Fibroblast of lung (primary cell): ENCODE measurements at regions not wholly inside any gene's neighbourhood (a gene's known extent, or its start where the extent isn't known, plus 50 kb on each side); places are given as distances from the start of the nearest gene placed in this dataset.

ENCODE experiments used
- EZH2 ChIP-seq: IDR thresholded peaks from 2 replicates; pipeline ENCODE4 v1.5.1; 2012; ENCODE audit warnings: low read length, control low read depth, mild to moderate bottlenecking; ENCODE audit errors: missing control alignments
- TF ChIP-seq, protein P1 (sequence below), 2 donors: IDR thresholded peaks in 1 of 2; conservative IDR thresholded peaks in 1 of 2; 1 replicate in 1 of 2; 2 replicates in 1 of 2; pipeline ENCODE4 v1.5.1; 2011 to 2012; ENCODE audit warnings: low read length in 2 of 2, control low read depth in 1 of 2, inconsistent platforms in 1 of 2, low read depth in 1 of 2, mild to moderate bottlenecking in 1 of 2

DNA sequence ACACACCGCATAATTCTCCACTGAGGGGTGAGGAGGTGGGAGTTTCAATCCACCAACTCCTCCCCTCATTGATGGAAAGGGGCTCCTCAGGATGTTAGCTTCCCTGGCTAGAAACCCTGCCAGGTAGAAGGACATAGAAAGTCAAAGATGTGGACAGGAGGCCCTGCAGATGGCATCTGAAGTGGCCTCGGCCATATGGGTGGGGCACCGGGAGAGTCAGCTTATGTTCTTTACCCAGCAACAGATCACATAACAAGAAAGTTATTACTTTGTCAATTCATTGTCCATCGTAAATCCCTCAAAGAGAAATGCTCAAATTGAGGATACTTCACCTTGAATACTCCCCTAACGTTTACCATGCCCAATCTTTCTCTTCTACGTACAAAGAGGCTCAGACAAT lies 97.3 kb upstream of the ARHGEF3 start:
- TF ChIP-seq, protein P1, sequence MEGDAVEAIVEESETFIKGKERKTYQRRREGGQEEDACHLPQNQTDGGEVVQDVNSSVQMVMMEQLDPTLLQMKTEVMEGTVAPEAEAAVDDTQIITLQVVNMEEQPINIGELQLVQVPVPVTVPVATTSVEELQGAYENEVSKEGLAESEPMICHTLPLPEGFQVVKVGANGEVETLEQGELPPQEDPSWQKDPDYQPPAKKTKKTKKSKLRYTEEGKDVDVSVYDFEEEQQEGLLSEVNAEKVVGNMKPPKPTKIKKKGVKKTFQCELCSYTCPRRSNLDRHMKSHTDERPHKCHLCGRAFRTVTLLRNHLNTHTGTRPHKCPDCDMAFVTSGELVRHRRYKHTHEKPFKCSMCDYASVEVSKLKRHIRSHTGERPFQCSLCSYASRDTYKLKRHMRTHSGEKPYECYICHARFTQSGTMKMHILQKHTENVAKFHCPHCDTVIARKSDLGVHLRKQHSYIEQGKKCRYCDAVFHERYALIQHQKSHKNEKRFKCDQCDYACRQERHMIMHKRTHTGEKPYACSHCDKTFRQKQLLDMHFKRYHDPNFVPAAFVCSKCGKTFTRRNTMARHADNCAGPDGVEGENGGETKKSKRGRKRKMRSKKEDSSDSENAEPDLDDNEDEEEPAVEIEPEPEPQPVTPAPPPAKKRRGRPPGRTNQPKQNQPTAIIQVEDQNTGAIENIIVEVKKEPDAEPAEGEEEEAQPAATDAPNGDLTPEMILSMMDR (conservative IDR thresholded peaks at IDR 0.05 in 1 of 2, IDR thresholded peaks at IDR 0.05 in 1 of 2; ENCODE audit: low read depth in 1 of 2, low read length in 2 of 2), result no peak
- TF ChIP-seq EZH2, result no peak
